GM12873 (cell line): ENCODE measurements at regions not wholly inside any gene's neighbourhood (a gene's known extent, or its start where the extent isn't known, plus 50 kb on each side); places are given as distances from the start of the nearest gene placed in this dataset.

ENCODE experiments used
- TF ChIP-seq, protein P1 (sequence below): IDR thresholded peaks from 2 replicates; pipeline ENCODE4 v1.5.1; 2012; ENCODE audit warnings: low read depth, mild to moderate bottlenecking, moderate library complexity, low read length, control low read depth; ENCODE audit not compliant: insufficient read depth; ENCODE audit errors: missing control alignments

DNA sequence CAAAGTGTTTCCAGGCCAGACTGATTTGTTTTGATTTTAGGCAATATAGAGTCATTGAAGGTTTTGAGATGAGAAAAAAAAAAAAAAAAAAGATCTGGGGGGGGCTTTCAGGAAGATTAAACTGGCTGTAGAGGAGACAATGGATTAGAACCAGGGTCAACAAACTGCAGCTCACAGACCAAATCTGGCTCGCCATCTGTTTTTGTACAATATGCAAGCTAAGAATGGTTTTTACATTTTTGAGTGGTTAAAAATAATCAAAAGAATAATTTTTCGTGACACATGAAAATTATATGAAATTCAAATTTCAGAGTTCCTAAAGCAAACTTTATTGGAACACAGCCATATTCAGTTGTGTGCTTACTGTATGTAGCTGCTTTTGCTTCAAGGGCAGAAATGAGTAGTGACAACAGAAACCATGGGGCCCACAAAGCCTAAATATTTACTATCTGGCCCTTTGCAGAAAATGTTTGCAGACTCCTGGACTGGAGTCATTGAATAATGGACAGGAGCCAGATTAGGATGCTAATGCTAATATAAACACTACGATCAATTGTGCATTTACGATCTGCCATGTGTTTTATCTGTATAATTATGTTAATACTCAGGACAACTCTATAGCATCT, 375.7 kb upstream of the DAB1 start:
- TF ChIP-seq, protein P1, sequence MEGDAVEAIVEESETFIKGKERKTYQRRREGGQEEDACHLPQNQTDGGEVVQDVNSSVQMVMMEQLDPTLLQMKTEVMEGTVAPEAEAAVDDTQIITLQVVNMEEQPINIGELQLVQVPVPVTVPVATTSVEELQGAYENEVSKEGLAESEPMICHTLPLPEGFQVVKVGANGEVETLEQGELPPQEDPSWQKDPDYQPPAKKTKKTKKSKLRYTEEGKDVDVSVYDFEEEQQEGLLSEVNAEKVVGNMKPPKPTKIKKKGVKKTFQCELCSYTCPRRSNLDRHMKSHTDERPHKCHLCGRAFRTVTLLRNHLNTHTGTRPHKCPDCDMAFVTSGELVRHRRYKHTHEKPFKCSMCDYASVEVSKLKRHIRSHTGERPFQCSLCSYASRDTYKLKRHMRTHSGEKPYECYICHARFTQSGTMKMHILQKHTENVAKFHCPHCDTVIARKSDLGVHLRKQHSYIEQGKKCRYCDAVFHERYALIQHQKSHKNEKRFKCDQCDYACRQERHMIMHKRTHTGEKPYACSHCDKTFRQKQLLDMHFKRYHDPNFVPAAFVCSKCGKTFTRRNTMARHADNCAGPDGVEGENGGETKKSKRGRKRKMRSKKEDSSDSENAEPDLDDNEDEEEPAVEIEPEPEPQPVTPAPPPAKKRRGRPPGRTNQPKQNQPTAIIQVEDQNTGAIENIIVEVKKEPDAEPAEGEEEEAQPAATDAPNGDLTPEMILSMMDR, result no peak

DNA sequence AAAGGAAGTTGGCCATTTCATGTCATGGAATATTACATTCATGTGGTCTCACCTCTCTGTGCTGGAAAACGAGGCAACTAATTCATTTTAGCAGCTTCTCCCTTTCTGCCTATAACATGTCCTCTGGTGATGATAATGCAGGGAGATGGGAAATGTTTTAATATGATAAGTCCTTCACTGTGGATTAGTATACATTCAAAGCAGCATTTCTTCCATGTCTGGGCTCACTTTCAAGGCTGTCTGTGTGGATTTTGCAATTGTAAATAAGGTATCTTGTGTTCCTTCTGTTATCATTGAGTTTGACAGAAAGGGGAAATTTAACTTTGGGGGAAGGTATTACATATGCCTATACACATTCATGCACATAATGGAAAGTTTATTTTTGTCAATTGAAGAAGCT, 374.7 kb upstream of the DAB1 start:
- TF ChIP-seq, protein P1, result no peak

DNA sequence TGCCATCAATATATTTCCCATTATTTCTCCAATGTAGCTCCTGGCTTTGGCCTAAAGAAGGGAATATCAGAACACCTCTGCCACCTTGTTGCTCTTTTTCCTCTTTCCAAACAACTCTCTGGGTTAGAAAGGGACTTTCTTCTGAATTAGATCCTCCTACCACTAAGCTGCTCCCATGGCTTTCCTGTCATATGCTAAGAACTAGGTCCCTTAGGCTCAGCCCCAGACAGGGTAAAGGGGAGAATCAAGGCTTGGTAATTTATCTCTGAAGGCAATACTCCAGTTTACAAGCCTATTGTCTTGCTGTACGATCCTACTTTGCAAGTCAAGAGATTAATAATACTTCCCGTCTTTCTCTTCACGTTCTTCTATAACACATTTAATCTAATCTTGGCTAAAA, 373.2 kb upstream of the DAB1 start:
- TF ChIP-seq, protein P1, result no peak

DNA sequence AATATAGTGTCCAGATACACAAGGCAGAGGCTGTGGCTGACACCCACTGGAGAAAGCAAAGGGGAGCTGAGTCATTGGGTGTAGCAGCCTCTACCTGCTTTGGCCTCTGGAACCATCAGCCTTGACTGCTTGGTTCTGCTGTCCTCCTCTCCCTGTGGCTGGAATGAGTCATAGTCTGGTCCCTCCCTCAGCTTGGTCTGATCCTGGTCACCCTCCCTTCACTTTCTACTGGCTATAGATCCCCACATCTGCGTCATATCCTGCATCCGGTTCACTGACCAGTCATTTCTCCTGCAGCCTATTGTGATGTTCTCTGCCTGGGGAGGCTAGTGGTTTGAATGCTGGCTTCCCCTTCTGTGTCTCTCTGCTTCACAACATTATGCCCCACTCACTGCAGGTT, 372.8 kb upstream of the DAB1 start:
- TF ChIP-seq, protein P1, result no peak

DNA sequence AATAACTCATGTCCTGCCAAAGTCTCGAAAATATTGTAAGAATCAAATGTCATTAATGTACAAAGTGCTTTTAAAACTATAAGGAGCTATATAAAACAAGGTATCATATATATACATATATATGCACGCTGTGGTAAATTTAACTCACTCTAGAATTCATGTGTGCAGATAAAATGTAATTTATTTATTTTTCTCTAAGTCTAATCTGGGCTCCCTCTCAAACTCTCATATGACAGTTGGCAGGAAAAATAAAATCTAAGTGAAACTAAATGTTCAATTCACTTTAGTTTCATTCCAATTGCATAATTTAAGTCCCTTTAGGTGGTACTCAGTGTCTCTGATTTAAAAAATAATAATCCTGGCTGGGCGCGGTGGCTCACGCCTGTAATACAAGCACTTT, 372.0 kb upstream of the DAB1 start:
- TF ChIP-seq, protein P1, result no peak

DNA sequence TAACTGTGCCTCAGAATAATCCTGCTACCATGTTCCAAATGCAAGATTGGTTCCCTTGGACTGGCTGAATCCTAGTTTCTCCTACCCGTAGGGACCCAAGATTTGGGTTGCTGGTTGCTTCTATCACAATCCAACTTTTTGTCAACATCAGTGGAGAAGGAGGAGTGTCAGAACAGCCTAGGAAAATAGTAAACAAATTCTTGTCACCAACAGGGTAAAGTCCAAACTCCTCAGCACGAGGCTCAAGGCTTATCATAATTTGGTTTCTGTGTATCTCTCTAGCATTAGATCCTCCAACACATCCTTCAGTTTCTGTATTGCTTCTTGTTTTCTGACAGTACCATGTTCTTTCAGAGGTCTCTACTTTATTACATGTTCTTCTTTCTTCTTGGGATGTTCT, 370.2 kb upstream of the DAB1 start:
- TF ChIP-seq, protein P1, result no peak

DNA sequence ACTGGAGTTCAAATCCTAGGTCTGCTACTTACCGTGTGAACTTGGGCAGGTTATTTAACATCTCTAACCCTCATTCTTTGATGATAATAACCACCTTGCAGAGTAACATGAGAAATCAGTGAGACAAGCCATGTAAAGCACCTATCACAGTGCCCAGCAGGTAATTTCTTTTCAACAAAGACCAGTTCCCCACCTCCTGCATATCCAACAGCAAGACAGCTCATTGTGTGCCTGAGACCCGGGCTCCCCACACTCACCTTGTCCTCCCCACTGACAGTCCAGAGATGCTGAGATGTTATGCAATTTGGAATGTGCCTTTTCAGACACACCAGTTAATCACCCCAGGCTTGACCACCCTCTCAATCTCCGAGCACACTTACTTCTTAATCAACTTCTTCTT, 367.6 kb upstream of the DAB1 start:
- TF ChIP-seq, protein P1, result no peak

DNA sequence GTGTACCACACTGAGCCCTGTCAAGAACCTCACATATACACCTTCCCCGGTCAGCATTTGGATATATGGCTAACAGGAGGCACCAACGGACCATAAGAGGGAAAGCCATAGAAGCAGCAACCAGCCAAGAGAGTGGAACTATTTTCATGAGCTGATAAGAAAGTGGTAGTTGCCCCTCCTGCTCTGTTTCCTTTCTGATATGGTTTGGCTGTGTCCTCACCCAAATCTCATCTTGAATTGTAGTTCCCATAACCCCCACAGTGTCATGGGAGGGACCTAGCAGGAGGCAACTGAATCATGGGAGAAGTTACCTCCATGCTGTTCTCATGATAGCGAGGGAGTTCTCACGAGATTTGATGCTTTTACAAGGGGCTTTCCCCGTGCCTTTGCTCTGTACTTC, 366.1 kb upstream of the DAB1 start:
- TF ChIP-seq, protein P1, result no peak
